ENCODE measurements at regions not wholly inside any gene's neighbourhood (a gene's known extent, or its start where the extent isn't known, plus 50 kb on each side); places are given as distances from the start of the nearest gene placed in this dataset.

DNA sequence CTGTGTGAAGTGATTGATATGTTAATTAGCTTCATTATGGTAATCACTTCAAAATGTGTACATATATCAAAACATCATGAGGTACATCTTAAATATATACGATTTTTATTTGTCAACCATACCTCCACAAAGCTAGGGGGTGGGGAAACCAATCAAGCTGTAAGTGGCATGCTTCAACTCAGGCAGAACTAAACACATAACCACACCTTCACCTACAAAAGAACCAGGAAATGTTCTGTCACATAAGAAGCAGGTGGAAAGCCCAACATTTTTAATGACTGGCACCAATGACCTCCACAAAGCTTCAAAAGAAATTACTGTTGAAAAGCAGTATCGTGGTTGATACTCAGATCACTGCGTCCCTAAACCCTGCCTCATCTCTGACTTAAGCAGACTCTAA is 867.7 kb upstream of the EEF2KMT start:
- TF ChIP-seq, protein P1, sequence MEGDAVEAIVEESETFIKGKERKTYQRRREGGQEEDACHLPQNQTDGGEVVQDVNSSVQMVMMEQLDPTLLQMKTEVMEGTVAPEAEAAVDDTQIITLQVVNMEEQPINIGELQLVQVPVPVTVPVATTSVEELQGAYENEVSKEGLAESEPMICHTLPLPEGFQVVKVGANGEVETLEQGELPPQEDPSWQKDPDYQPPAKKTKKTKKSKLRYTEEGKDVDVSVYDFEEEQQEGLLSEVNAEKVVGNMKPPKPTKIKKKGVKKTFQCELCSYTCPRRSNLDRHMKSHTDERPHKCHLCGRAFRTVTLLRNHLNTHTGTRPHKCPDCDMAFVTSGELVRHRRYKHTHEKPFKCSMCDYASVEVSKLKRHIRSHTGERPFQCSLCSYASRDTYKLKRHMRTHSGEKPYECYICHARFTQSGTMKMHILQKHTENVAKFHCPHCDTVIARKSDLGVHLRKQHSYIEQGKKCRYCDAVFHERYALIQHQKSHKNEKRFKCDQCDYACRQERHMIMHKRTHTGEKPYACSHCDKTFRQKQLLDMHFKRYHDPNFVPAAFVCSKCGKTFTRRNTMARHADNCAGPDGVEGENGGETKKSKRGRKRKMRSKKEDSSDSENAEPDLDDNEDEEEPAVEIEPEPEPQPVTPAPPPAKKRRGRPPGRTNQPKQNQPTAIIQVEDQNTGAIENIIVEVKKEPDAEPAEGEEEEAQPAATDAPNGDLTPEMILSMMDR (conservative IDR thresholded peaks at IDR 0.05; ENCODE audit: low read depth, low read length), result no peak
- TF ChIP-seq, protein P2, sequence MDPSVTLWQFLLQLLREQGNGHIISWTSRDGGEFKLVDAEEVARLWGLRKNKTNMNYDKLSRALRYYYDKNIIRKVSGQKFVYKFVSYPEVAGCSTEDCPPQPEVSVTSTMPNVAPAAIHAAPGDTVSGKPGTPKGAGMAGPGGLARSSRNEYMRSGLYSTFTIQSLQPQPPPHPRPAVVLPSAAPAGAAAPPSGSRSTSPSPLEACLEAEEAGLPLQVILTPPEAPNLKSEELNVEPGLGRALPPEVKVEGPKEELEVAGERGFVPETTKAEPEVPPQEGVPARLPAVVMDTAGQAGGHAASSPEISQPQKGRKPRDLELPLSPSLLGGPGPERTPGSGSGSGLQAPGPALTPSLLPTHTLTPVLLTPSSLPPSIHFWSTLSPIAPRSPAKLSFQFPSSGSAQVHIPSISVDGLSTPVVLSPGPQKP (IDR thresholded peaks at IDR 0.05; ENCODE audit: borderline replicate concordance, low read depth, low read length), result no peak
- no peak for TF ChIP-seq RCOR1 (IDR thresholded peaks at IDR 0.05; ENCODE audit: insufficient replicate concordance, low read length)
- no peak for TF ChIP-seq CEBPB (IDR thresholded peaks at IDR 0.05; ENCODE audit: low read depth, low read length)
- no peak for TF ChIP-seq POLR2A (IDR thresholded peaks at IDR 0.05; ENCODE audit: low read depth, low read length)
- TF ChIP-seq BHLHE40 (IDR thresholded peaks at IDR 0.05; ENCODE audit: low read depth, low read length), result no peak
- no peak for TF ChIP-seq RAD21 (IDR thresholded peaks at IDR 0.05; ENCODE audit: low read length)
- TF ChIP-seq, protein P3, sequence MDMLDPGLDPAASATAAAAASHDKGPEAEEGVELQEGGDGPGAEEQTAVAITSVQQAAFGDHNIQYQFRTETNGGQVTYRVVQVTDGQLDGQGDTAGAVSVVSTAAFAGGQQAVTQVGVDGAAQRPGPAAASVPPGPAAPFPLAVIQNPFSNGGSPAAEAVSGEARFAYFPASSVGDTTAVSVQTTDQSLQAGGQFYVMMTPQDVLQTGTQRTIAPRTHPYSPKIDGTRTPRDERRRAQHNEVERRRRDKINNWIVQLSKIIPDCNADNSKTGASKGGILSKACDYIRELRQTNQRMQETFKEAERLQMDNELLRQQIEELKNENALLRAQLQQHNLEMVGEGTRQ (IDR thresholded peaks at IDR 0.05; ENCODE audit: low read depth, low read length), result no peak
- no peak for TF ChIP-seq MAZ (IDR thresholded peaks at IDR 0.05; ENCODE audit: borderline replicate concordance, low read depth, low read length)
- TF ChIP-seq CHD1 (IDR thresholded peaks at IDR 0.05; ENCODE audit: low read depth, low read length), result no peak
- no peak for TF ChIP-seq RFX5 (IDR thresholded peaks at IDR 0.05; ENCODE audit: low read depth, low read length)
- no peak for TF ChIP-seq SMC3 (IDR thresholded peaks at IDR 0.05; ENCODE audit: low read depth, low read length)
- TF ChIP-seq MXI1 (IDR thresholded peaks at IDR 0.05; ENCODE audit: borderline replicate concordance, low read depth, low read length), result no peak
